SK-N-SH (cell line): ENCODE measurements at regions not wholly inside any gene's neighbourhood (a gene's known extent, or its start where the extent isn't known, plus 50 kb on each side); places are given as distances from the start of the nearest gene placed in this dataset.

ENCODE experiments used
- CTCF ChIA-PET: fragments of 300-600, 350-600 bp; formaldehyde crosslinking; extraction: SDS; loops from one replicate; lab custom pipeline; 2021; lab: Yijun Ruan, JAX
- POLR2A ChIA-PET: fragments of 350-600 bp; sonication (Branson Sonifier 250); formaldehyde crosslinking; extraction: SDS; loops from one replicate; lab custom pipeline; 2020; ENCODE audit warnings: antibody characterized with exemption, inconsistent platforms; lab: Yijun Ruan, JAX
- DNase-seq: peaks from one replicate; pipeline ENCODE4 v3.0.0; 2012
- H2AFZ ChIP-seq: fragments of 200-600 bp; sonication (generic); 2 replicates; pipeline ENCODE4 v1.8.1; 2016; ENCODE audit warnings: antibody characterized with exemption, mild to moderate bottlenecking, low read depth
- H3F3A ChIP-seq: fragments of 200-600 bp; sonication (generic); replicated peaks from 2 replicates; pipeline ENCODE3; 2016; ENCODE audit warnings: antibody characterized with exemption, mild to moderate bottlenecking; ENCODE audit not compliant: insufficient read depth
- H3K27ac ChIP-seq, 2 experiments: fragments of 200-500 bp in 1 of 2; fragments of 200-600 bp in 1 of 2; sonication (Bioruptor generic) in 1 of 2; sonication (generic), shearing (Covaris generic) in 1 of 2; 2 replicates each; pipeline versions ENCODE4 v1.5.1 to v1.6.1; 2014 to 2016; ENCODE audit warnings: low read depth in 2 of 2, inconsistent platforms in 1 of 2, low read length in 1 of 2, mild to moderate bottlenecking in 1 of 2, mixed read lengths in 1 of 2
- H3K27me3 ChIP-seq: fragments of 200-600 bp; sonication (generic), shearing (Covaris generic); 2 replicates; pipeline ENCODE4 v1.6.1; 2016; ENCODE audit warnings: mixed run types; ENCODE audit not compliant: insufficient read depth
- H3K36me3 ChIP-seq, 2 experiments: fragments of 200-500 bp in 1 of 2; fragments of 200-600 bp in 1 of 2; sonication (Bioruptor generic) in 1 of 2; sonication (generic) in 1 of 2; replicated peaks in 1 of 2; 2 replicates each; pipeline versions ENCODE3 to v1.5.1; 2014 to 2016; ENCODE audit warnings: low read length in 1 of 2, mild to moderate bottlenecking in 1 of 2; ENCODE audit not compliant: insufficient read depth in 2 of 2, control insufficient read depth in 1 of 2
- H3K4me1 ChIP-seq, 2 experiments: fragments of 200-500 bp in 1 of 2; fragments of 200-600 bp in 1 of 2; sonication (Bioruptor generic) in 1 of 2; sonication (generic), shearing (Covaris generic) in 1 of 2; 2 replicates each; pipeline versions ENCODE4 v1.5.1 to v1.6.1; 2014 to 2016; ENCODE audit warnings: low read depth in 1 of 2, low read length in 1 of 2, mixed run types in 1 of 2; ENCODE audit not compliant: insufficient read depth in 2 of 2, control insufficient read depth in 1 of 2
- H3K4me2 ChIP-seq: fragments of 200-600 bp; sonication (generic), shearing (Covaris generic); 2 replicates; pipeline ENCODE4 v1.6.1; 2017; ENCODE audit warnings: mixed run types
- H3K4me3 ChIP-seq, 2 experiments: fragments of 200-500 bp in 1 of 2; fragments of 200-600 bp in 1 of 2; sonication (Bioruptor generic) in 1 of 2; sonication (generic), shearing (Covaris generic) in 1 of 2; 2 replicates each; pipeline versions ENCODE4 v1.5.1 to v1.8.1; 2014 to 2016; ENCODE audit warnings: low read depth in 2 of 2, inconsistent platforms in 1 of 2, low read length in 1 of 2, mild to moderate bottlenecking in 1 of 2, mixed read lengths in 1 of 2, moderate library complexity in 1 of 2
- H3K79me2 ChIP-seq: fragments of 200-600 bp; sonication (generic); 2 replicates; pipeline ENCODE4 v1.8.1; 2017; ENCODE audit warnings: mild to moderate bottlenecking; ENCODE audit not compliant: insufficient read depth
- H3K9ac ChIP-seq: fragments of 200-600 bp; sonication (generic); 2 replicates; pipeline ENCODE4 v1.6.1; 2017; ENCODE audit warnings: mixed run types
- H3K9me2 ChIP-seq: fragments of 200-600 bp; sonication (generic); 2 replicates; pipeline ENCODE4 v1.6.1; 2017; ENCODE audit warnings: mixed run types
- H3K9me3 ChIP-seq: fragments of 200-600 bp; sonication (generic); 2 replicates; pipeline ENCODE4 v1.6.1; 2017; ENCODE audit warnings: mixed run types, mild to moderate bottlenecking, moderate library complexity
- H4K20me1 ChIP-seq: fragments of 200-600 bp; sonication (generic); 2 replicates; pipeline ENCODE4 v1.6.1; 2017; ENCODE audit warnings: mild to moderate bottlenecking, mixed run types; ENCODE audit not compliant: insufficient read depth
- CHD2 ChIP-seq: fragments of 150-350 bp; IDR thresholded peaks from 2 replicates; pipeline ENCODE4 v1.6.1; 2018; ENCODE audit warnings: low read length; ENCODE audit not compliant: partially characterized antibody
- FOSL2 ChIP-seq: IDR thresholded peaks from 2 replicates; pipeline ENCODE4 v1.4.0; 2012; ENCODE audit warnings: low read depth, mild to moderate bottlenecking, moderate library complexity, borderline replicate concordance
- FOXM1 ChIP-seq: IDR thresholded peaks from 2 replicates; pipeline ENCODE4 v1.4.0; 2012; ENCODE audit warnings: low read depth, mild to moderate bottlenecking
- GABPA ChIP-seq: IDR thresholded peaks from 2 replicates; pipeline ENCODE4 v1.4.0; 2012; ENCODE audit warnings: low read depth, mild to moderate bottlenecking
- GATA2 ChIP-seq: sonication (generic); formaldehyde crosslinking; IDR thresholded peaks from 2 replicates; pipeline ENCODE4 v1.5.0; 2020; ENCODE audit warnings: mild to moderate bottlenecking, missing genetic modification reagents
- JUND ChIP-seq: IDR thresholded peaks from 2 replicates; pipeline ENCODE4 v1.4.0; 2012
- MEF2A ChIP-seq: IDR thresholded peaks from 2 replicates; pipeline ENCODE4 v1.4.0; 2012; ENCODE audit warnings: low read depth, borderline replicate concordance
- MXI1 ChIP-seq: IDR thresholded peaks from 2 replicates; pipeline ENCODE4 v1.6.1; 2012; ENCODE audit warnings: mild to moderate bottlenecking, low read depth, low read length, improper control_type of control experiment
- NFIC ChIP-seq: IDR thresholded peaks from 2 replicates; pipeline ENCODE4 v1.4.0; 2012; ENCODE audit warnings: borderline replicate concordance
- POLR2AphosphoS5 ChIP-seq: IDR thresholded peaks from 2 replicates; pipeline ENCODE4 v1.6.1; 2012; ENCODE audit warnings: low read depth, low read length
- RCOR1 ChIP-seq: fragments of 150-350 bp; IDR thresholded peaks from 2 replicates; pipeline ENCODE4 v1.6.1; 2017; ENCODE audit warnings: antibody characterized with exemption, low read length
- RXRA ChIP-seq: IDR thresholded peaks from 2 replicates; pipeline ENCODE4 v1.4.0; 2012; ENCODE audit warnings: low read depth, mild to moderate bottlenecking, borderline replicate concordance
- SIN3A ChIP-seq: IDR thresholded peaks from 2 replicates; pipeline ENCODE4 v1.6.1; 2012; ENCODE audit warnings: low read depth, mild to moderate bottlenecking, low read length, moderate library complexity, borderline replicate concordance
- SMC3 ChIP-seq: IDR thresholded peaks from 2 replicates; pipeline ENCODE4 v1.6.1; 2012; ENCODE audit warnings: low read depth, low read length, improper control_type of control experiment
- TAF1 ChIP-seq: IDR thresholded peaks from 2 replicates; pipeline ENCODE4 v1.6.1; 2012; ENCODE audit warnings: low read depth, mild to moderate bottlenecking, low read length, moderate library complexity, borderline replicate concordance
- TCF12 ChIP-seq: IDR thresholded peaks from 2 replicates; pipeline ENCODE4 v1.4.0; 2012
- TEAD4 ChIP-seq: IDR thresholded peaks from 2 replicates; pipeline ENCODE4 v1.4.0; 2012; ENCODE audit warnings: mild to moderate bottlenecking, borderline replicate concordance; ENCODE audit not compliant: insufficient read depth
- WGBS: methylation state at CpG from one replicate; pipeline ENCODE4 v1.1.6; 2017; ENCODE audit warnings: low lambda C conversion rate; 5-methylcytosine and 5-hydroxymethylcytosine counted together
- TF ChIP-seq, protein P1 (sequence below): IDR thresholded peaks from 2 replicates; pipeline ENCODE4 v1.4.0; 2012; ENCODE audit warnings: low read depth, borderline replicate concordance
- TF ChIP-seq, protein P2 (sequence below): IDR thresholded peaks from 2 replicates; pipeline ENCODE4 v1.4.0; 2012; ENCODE audit warnings: low read depth, borderline replicate concordance
- TF ChIP-seq, protein P3 (sequence below): IDR thresholded peaks from 2 replicates; pipeline ENCODE4 v1.4.0; 2012; ENCODE audit warnings: low read depth

DNA sequence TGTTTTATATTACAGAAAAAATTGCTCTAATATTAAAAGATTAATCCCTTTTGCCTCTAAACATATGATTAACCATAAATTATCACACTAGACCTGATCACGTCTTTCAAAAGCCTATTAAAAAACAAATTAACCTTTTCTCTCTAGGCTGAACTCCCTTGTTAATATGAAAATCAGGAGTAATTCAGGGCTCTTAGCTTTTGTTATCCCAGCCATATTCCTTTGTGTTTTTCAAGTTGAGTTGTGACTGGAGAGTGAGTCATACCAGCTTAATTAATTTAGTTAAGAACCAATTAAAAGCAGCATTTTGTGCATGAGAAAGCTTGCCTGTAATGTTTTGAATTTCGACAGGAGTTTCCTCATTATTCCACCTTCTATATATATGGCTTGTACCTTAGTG lies 385.8 kb downstream of the VGLL3 start:
- CTCF ChIA-PET, result no interaction called here
- Histone ChIP-seq H3K9me3 (no peaks in the 10 kb centered on the region), H4K20me1 (no peaks in the 10 kb centered on the region), H3K9me2 (no peaks in the 10 kb centered on the region), H3K4me3 (no peak overlapping the region), H3K4me1 (no peaks in the 10 kb centered on the region), H3K4me2 (no peak overlapping the region), H2AFZ (no peak overlapping the region), H3K36me3 (no peaks in the 10 kb centered on the region), H3K79me2 (no peaks in the 10 kb centered on the region), H3K9ac (no peak overlapping the region), H3K27ac (no peak overlapping the region), H3F3A (no peaks in the 10 kb centered on the region), H3K27me3 (no peaks in the 10 kb centered on the region)
- no peak for TF ChIP-seq RCOR1
- TF ChIP-seq FOSL2, result no peak
- no peak for TF ChIP-seq GATA2 (CRISPR knock-in tag)
- TF ChIP-seq, protein P1, sequence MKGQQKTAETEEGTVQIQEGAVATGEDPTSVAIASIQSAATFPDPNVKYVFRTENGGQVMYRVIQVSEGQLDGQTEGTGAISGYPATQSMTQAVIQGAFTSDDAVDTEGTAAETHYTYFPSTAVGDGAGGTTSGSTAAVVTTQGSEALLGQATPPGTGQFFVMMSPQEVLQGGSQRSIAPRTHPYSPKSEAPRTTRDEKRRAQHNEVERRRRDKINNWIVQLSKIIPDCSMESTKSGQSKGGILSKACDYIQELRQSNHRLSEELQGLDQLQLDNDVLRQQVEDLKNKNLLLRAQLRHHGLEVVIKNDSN, result no peak
- TF ChIP-seq CHD2, result no peak
- TF ChIP-seq NFIC, result no peak
- no peak for TF ChIP-seq GABPA
- TF ChIP-seq TAF1, result no peak
- TF ChIP-seq, protein P2, sequence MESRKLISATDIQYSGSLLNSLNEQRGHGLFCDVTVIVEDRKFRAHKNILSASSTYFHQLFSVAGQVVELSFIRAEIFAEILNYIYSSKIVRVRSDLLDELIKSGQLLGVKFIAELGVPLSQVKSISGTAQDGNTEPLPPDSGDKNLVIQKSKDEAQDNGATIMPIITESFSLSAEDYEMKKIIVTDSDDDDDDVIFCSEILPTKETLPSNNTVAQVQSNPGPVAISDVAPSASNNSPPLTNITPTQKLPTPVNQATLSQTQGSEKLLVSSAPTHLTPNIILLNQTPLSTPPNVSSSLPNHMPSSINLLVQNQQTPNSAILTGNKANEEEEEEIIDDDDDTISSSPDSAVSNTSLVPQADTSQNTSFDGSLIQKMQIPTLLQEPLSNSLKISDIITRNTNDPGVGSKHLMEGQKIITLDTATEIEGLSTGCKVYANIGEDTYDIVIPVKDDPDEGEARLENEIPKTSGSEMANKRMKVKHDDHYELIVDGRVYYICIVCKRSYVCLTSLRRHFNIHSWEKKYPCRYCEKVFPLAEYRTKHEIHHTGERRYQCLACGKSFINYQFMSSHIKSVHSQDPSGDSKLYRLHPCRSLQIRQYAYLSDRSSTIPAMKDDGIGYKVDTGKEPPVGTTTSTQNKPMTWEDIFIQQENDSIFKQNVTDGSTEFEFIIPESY, result no peak
- TF ChIP-seq RXRA, result no peak
- TF ChIP-seq TCF12, result no peak
- no peak for TF ChIP-seq TEAD4
- no peak for TF ChIP-seq MXI1
- no peak for TF ChIP-seq FOXM1
- TF ChIP-seq POLR2AphosphoS5, result no peak
- TF ChIP-seq SMC3, result no peak
- TF ChIP-seq, protein P3, sequence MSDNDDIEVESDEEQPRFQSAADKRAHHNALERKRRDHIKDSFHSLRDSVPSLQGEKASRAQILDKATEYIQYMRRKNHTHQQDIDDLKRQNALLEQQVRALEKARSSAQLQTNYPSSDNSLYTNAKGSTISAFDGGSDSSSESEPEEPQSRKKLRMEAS, result no peak
- TF ChIP-seq JUND, result no peak
- no peak for TF ChIP-seq MEF2A
- TF ChIP-seq SIN3A, result no peak
- POLR2A ChIA-PET, result no interaction called here
- 2% methylated on average over 2 of the region's 2 CpGs for WGBS
- no peak for DNase-seq
